ENCODE measurements at regions not wholly inside any gene's neighbourhood (a gene's known extent, or its start where the extent isn't known, plus 50 kb on each side); places are given as distances from the start of the nearest gene placed in this dataset.

DNA sequence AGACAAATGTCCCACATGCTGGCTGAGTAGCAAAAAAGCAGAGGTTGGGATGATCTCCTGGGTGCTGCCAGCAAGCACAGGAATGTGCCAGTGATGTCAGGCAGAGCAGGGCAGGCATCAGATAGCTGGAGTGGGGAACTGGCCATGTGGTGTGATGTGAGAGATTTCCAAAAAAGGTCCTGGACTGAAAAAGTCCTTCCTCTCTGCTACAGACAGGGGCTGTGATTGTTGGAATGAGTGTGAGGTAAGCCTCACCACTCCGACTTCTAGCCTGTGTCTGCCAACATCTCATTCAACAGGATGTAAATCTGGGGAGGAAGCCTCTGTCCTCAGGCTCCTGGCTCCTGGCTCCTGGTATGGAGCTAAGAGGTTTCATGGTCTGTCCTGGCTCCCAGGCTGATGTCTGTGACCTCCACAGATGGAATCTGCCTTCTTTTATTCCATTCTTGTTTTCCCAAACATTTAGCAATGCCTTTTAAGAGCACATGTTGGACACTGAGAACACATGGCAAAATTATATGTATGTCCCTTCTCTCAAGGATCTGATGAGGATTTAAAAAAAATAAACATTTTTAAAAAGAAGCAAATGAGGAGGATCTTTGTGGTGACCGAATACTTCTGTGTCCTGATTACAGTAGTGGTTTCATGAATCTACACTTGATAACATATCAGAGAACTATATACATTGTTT lies 50.1 kb upstream of the STK38L start:
- DNase-seq (ENCODE audit: low read depth in 1 of 2, low spot score in 1 of 2), result no peak
- TF ChIP-seq GABPA (IDR thresholded peaks at IDR 0.05; ENCODE audit: low read depth), result no peak
- no peak for TF ChIP-seq POLR2AphosphoS5 (IDR thresholded peaks at IDR 0.05; ENCODE audit: low read depth)
- TF ChIP-seq SPI1 (IDR thresholded peaks at IDR 0.05; ENCODE audit: borderline replicate concordance, low read depth), result no peak
- Histone ChIP-seq H3K27me3 (ENCODE audit: insufficient read depth, poor library complexity, severe bottlenecking) (no peaks in the 10 kb centered on the region), H3K27ac (replicated peaks) (no peak overlapping the region), H3K4me3 (replicated peaks; ENCODE audit: insufficient read depth, low read length) (no peak overlapping the region)
